ENCODE measurements at regions not wholly inside any gene's neighbourhood (a gene's known extent, or its start where the extent isn't known, plus 50 kb on each side); places are given as distances from the start of the nearest gene placed in this dataset.

- TF ChIP-seq, protein P1, sequence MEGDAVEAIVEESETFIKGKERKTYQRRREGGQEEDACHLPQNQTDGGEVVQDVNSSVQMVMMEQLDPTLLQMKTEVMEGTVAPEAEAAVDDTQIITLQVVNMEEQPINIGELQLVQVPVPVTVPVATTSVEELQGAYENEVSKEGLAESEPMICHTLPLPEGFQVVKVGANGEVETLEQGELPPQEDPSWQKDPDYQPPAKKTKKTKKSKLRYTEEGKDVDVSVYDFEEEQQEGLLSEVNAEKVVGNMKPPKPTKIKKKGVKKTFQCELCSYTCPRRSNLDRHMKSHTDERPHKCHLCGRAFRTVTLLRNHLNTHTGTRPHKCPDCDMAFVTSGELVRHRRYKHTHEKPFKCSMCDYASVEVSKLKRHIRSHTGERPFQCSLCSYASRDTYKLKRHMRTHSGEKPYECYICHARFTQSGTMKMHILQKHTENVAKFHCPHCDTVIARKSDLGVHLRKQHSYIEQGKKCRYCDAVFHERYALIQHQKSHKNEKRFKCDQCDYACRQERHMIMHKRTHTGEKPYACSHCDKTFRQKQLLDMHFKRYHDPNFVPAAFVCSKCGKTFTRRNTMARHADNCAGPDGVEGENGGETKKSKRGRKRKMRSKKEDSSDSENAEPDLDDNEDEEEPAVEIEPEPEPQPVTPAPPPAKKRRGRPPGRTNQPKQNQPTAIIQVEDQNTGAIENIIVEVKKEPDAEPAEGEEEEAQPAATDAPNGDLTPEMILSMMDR (IDR thresholded peaks at IDR 0.05) = no peak
- no peak for TF ChIP-seq POLR2A (IDR thresholded peaks at IDR 0.05)
Measured at GRCh38 chr3:34988296-34988695, 651.0 kb upstream of the ARPP21 start.
